ENCODE measurements at regions not wholly inside any gene's neighbourhood (a gene's known extent, or its start where the extent isn't known, plus 50 kb on each side); places are given as distances from the start of the nearest gene placed in this dataset.

- no peak for TF ChIP-seq CTCF (IDR thresholded peaks at IDR 0.05)
- TF ChIP-seq POLR2A (IDR thresholded peaks at IDR 0.05): no peak
Observed at GRCh38 chr5:174159327-174160114, 114.0 kb downstream of the NSG2 start.

All from body of pancreas (tissue), 4 donors.